ENCODE measurements at regions not wholly inside any gene's neighbourhood (a gene's known extent, or its start where the extent isn't known, plus 50 kb on each side); places are given as distances from the start of the nearest gene placed in this dataset.

GRCh38 chr12:118921761-118922160 lies 59.6 kb upstream of the SRRM4 start:
- TF ChIP-seq CTCF (IDR thresholded peaks at IDR 0.05; ENCODE audit: low read length) = no peak
- TF ChIP-seq EZH2 (optimal IDR thresholded peaks at IDR 0.05; ENCODE audit: low read depth, low read length) = no peak
